ENCODE measurements at regions not wholly inside any gene's neighbourhood (a gene's known extent, or its start where the extent isn't known, plus 50 kb on each side); places are given as distances from the start of the nearest gene placed in this dataset.
"Not testable (repeated sequence)": the region's sequence is repeated elsewhere in the genome, so short reads cannot be mapped to it uniquely, and the experiment has no call there.

- no peaks in the 10 kb centered on the region for H3K9me3 ChIP-seq (ENCODE audit: control insufficient read depth in 2 of 2, low read length in 2 of 2)
- H3K4me1 ChIP-seq (ENCODE audit: control insufficient read depth, insufficient read depth, low read length, poor library complexity, severe bottlenecking): no peaks in the 10 kb centered on the region
- no peak overlapping the region for H3K4me3 ChIP-seq (ENCODE audit: low read depth, low read length)
- no peaks in the 10 kb centered on the region for H3K36me3 Mint-ChIP-seq
- H3K4me1 Mint-ChIP-seq: no peaks in the 10 kb centered on the region
- H3K27me3 Mint-ChIP-seq: peaks cover 15% of the 10 kb centered on the region
- H3K27me3 ChIP-seq (ENCODE audit: control insufficient read depth, insufficient read depth, low read length): no peaks in the 10 kb centered on the region
- no peak overlapping the region for H3K27ac Mint-ChIP-seq
- H3K9me3 Mint-ChIP-seq: peaks cover 0 to 3% (median 0%) of the 10 kb centered on the region in 7 donors
- H3K4me3 Mint-ChIP-seq: no peak overlapping the region
- DNase-seq (no peak), ATAC-seq (ENCODE audit: low read depth in 2 of 2) (no peak)
- H3K36me3 ChIP-seq (ENCODE audit: control insufficient read depth, insufficient read depth, low read length): no peaks in the 10 kb centered on the region
- no peak overlapping the region for H3K27ac ChIP-seq (ENCODE audit: insufficient read depth, low read length, poor library complexity, severe bottlenecking)
Observed at GRCh38 chr12:105522166-105522825, 191.8 kb downstream of the C12orf75 start.

- no peak for DNase-seq
- no peak overlapping the region for H3K4me3 ChIP-seq (ENCODE audit: low read depth, low read length)
- Mint-ChIP-seq H3K27ac (no peak overlapping the region), H3K4me3 (no peak overlapping the region), H3K4me1 (no peaks in the 10 kb centered on the region), H3K36me3 (no peaks in the 10 kb centered on the region), H3K9me3 (peaks cover 0 to 3% (median 0%) of the 10 kb centered on the region in 7 donors), H3K27me3 (peaks cover 15% of the 10 kb centered on the region)
- H3K4me1 ChIP-seq (ENCODE audit: control insufficient read depth, insufficient read depth, low read length, poor library complexity, severe bottlenecking): no peaks in the 10 kb centered on the region
- no peaks in the 10 kb centered on the region for H3K36me3 ChIP-seq (ENCODE audit: control insufficient read depth, insufficient read depth, low read length)
- no peaks in the 10 kb centered on the region for H3K27me3 ChIP-seq (ENCODE audit: control insufficient read depth, insufficient read depth, low read length)
- H3K27ac ChIP-seq (ENCODE audit: insufficient read depth, low read length, poor library complexity, severe bottlenecking): no peak overlapping the region
- H3K9me3 ChIP-seq (ENCODE audit: control insufficient read depth in 2 of 2, low read length in 2 of 2): no peaks in the 10 kb centered on the region
- no peak for ATAC-seq (ENCODE audit: low read depth in 2 of 2)
Observed at GRCh38 chr12:105523164-105524057, 192.9 kb downstream of the C12orf75 start.

GRCh38 chr12:105524961-105525360 is 194.5 kb downstream of the C12orf75 start:
- H3K27me3 Mint-ChIP-seq: peaks cover 15% of the 10 kb centered on the region
- Histone ChIP-seq H3K27me3 (ENCODE audit: control insufficient read depth, insufficient read depth, low read length) (no peaks in the 10 kb centered on the region), H3K4me1 (ENCODE audit: control insufficient read depth, insufficient read depth, low read length, poor library complexity, severe bottlenecking) (no peaks in the 10 kb centered on the region), H3K9me3 (ENCODE audit: control insufficient read depth in 2 of 2, low read length in 2 of 2) (no peaks in the 10 kb centered on the region), H3K36me3 (ENCODE audit: control insufficient read depth, insufficient read depth, low read length) (no peaks in the 10 kb centered on the region), H3K4me3 (ENCODE audit: low read depth, low read length) (no peak overlapping the region), H3K27ac (ENCODE audit: insufficient read depth, low read length, poor library complexity, severe bottlenecking) (no peak overlapping the region)
- no peaks in the 10 kb centered on the region for H3K4me1 Mint-ChIP-seq
- no peak overlapping the region for H3K4me3 Mint-ChIP-seq
- ATAC-seq (ENCODE audit: low read depth in 2 of 2) (no peak), DNase-seq (no peak)
- H3K9me3 Mint-ChIP-seq: peaks cover 0 to 3% (median 0%) of the 10 kb centered on the region in 7 donors
- H3K36me3 Mint-ChIP-seq: no peaks in the 10 kb centered on the region
- no peak overlapping the region for H3K27ac Mint-ChIP-seq

- peaks cover 2 to 8% of the 10 kb centered on the region in 2 experiments for H3K9me3 ChIP-seq (ENCODE audit: control insufficient read depth in 2 of 2, low read length in 2 of 2)
- no peak overlapping the region for H3K4me3 ChIP-seq (ENCODE audit: low read depth, low read length)
- ATAC-seq (ENCODE audit: low read depth in 2 of 2) (no peak), DNase-seq (no peak)
- H3K27me3 Mint-ChIP-seq: peaks cover 14% of the 10 kb centered on the region
- no peaks in the 10 kb centered on the region for H3K36me3 Mint-ChIP-seq
- no peak overlapping the region for H3K27ac ChIP-seq (ENCODE audit: insufficient read depth, low read length, poor library complexity, severe bottlenecking)
- H3K4me1 Mint-ChIP-seq: no peaks in the 10 kb centered on the region
- H3K9me3 Mint-ChIP-seq: peaks cover 0 to 13% (median 4%) of the 10 kb centered on the region in 7 donors
- no peaks in the 10 kb centered on the region for H3K4me1 ChIP-seq (ENCODE audit: control insufficient read depth, insufficient read depth, low read length, poor library complexity, severe bottlenecking)
- no peak overlapping the region for H3K27ac Mint-ChIP-seq
- no peaks in the 10 kb centered on the region for H3K27me3 ChIP-seq (ENCODE audit: control insufficient read depth, insufficient read depth, low read length)
- no peak overlapping the region for H3K4me3 Mint-ChIP-seq
- H3K36me3 ChIP-seq (ENCODE audit: control insufficient read depth, insufficient read depth, low read length): no peaks in the 10 kb centered on the region
Observed at GRCh38 chr12:105534068-105534467, 203.6 kb downstream of the C12orf75 start.

GRCh38 chr12:105535033-105535432 is 204.5 kb downstream of the C12orf75 start:
- Mint-ChIP-seq H3K9me3 (peaks cover 0 to 13% (median 4%) of the 10 kb centered on the region in 7 donors), H3K27me3 (peaks cover 11% of the 10 kb centered on the region)
- not testable (repeated sequence) for ATAC-seq (ENCODE audit: low read depth in 2 of 2); H3K36me3 ChIP-seq (ENCODE audit: control insufficient read depth, insufficient read depth, low read length); H3K4me3 ChIP-seq (ENCODE audit: low read depth, low read length); H3K9me3 ChIP-seq (ENCODE audit: control insufficient read depth in 2 of 2, low read length in 2 of 2); H3K4me1 ChIP-seq (ENCODE audit: control insufficient read depth, insufficient read depth, low read length, poor library complexity, severe bottlenecking); H3K27ac ChIP-seq (ENCODE audit: insufficient read depth, low read length, poor library complexity, severe bottlenecking); H3K27ac Mint-ChIP-seq; H3K36me3 Mint-ChIP-seq; H3K4me3 Mint-ChIP-seq; H3K27me3 ChIP-seq (ENCODE audit: control insufficient read depth, insufficient read depth, low read length); DNase-seq; H3K4me1 Mint-ChIP-seq

GRCh38 chr12:105538880-105539279 is 208.4 kb downstream of the C12orf75 start:
- Mint-ChIP-seq H3K4me1 (no peaks in the 10 kb centered on the region), H3K27ac (no peak overlapping the region), H3K36me3 (no peaks in the 10 kb centered on the region), H3K4me3 (no peak overlapping the region), H3K27me3 (peaks cover 5% of the 10 kb centered on the region), H3K9me3 (peaks cover 0 to 8% (median 5%) of the 10 kb centered on the region in 7 donors)
- peaks cover 2 to 8% of the 10 kb centered on the region in 2 experiments for H3K9me3 ChIP-seq (ENCODE audit: control insufficient read depth in 2 of 2, low read length in 2 of 2)
- no peaks in the 10 kb centered on the region for H3K27me3 ChIP-seq (ENCODE audit: control insufficient read depth, insufficient read depth, low read length)
- no peaks in the 10 kb centered on the region for H3K36me3 ChIP-seq (ENCODE audit: control insufficient read depth, insufficient read depth, low read length)
- H3K4me1 ChIP-seq (ENCODE audit: control insufficient read depth, insufficient read depth, low read length, poor library complexity, severe bottlenecking): no peaks in the 10 kb centered on the region
- H3K27ac ChIP-seq (ENCODE audit: insufficient read depth, low read length, poor library complexity, severe bottlenecking): no peak overlapping the region
- ATAC-seq (ENCODE audit: low read depth in 2 of 2) (no peak), DNase-seq (no peak)
- no peak overlapping the region for H3K4me3 ChIP-seq (ENCODE audit: low read depth, low read length)

- Histone ChIP-seq H3K4me3 (ENCODE audit: low read depth, low read length) (no peak overlapping the region), H3K4me1 (ENCODE audit: control insufficient read depth, insufficient read depth, low read length, poor library complexity, severe bottlenecking) (no peaks in the 10 kb centered on the region), H3K9me3 (ENCODE audit: control insufficient read depth in 2 of 2, low read length in 2 of 2) (peaks cover under 1 to 3% of the 10 kb centered on the region in 2 experiments), H3K27ac (ENCODE audit: insufficient read depth, low read length, poor library complexity, severe bottlenecking) (no peak overlapping the region), H3K27me3 (ENCODE audit: control insufficient read depth, insufficient read depth, low read length) (no peaks in the 10 kb centered on the region), H3K36me3 (ENCODE audit: control insufficient read depth, insufficient read depth, low read length) (no peaks in the 10 kb centered on the region)
- DNase-seq: no peak
- no peak for ATAC-seq (ENCODE audit: low read depth in 2 of 2)
- H3K4me3 Mint-ChIP-seq: no peak overlapping the region
- no peaks in the 10 kb centered on the region for H3K36me3 Mint-ChIP-seq
- H3K27ac Mint-ChIP-seq: no peak overlapping the region
- H3K4me1 Mint-ChIP-seq: no peaks in the 10 kb centered on the region
- H3K9me3 Mint-ChIP-seq: peaks cover 0 to 7% (median 5%) of the 10 kb centered on the region in 7 donors
- peaks cover 5% of the 10 kb centered on the region for H3K27me3 Mint-ChIP-seq
Observed at GRCh38 chr12:105539735-105540134, 209.2 kb downstream of the C12orf75 start.

Measured in CD4-positive, CD25-positive, alpha-beta regulatory T cell (primary cell).